PC-9 (cell line): ENCODE measurements at regions not wholly inside any gene's neighbourhood (a gene's known extent, or its start where the extent isn't known, plus 50 kb on each side); places are given as distances from the start of the nearest gene placed in this dataset.
"Not testable (repeated sequence)": the region's sequence is repeated elsewhere in the genome, so short reads cannot be mapped to it uniquely, and the experiment has no call there.

Source experiments
- BruUV-seq: library from RNA; stranded (reverse); fragments of 400-500 nt; replicated peaks from 2 replicates; lab custom pipeline; 2021; lab: Mats Ljungman, UMichigan
- CTCF ChIA-PET: fragments of 300-600 bp; sonication (Branson Sonifier 250); formaldehyde crosslinking; loops from one replicate; lab custom pipeline; 2022; ENCODE audit warnings: antibody characterized with exemption; lab: Charles Lee
- POLR2A ChIA-PET: fragments of 300-600 bp; sonication (Branson Sonifier 250); formaldehyde crosslinking; loops from one replicate; lab custom pipeline; 2022; ENCODE audit warnings: antibody characterized with exemption; ENCODE audit not compliant: unreplicated experiment; lab: Charles Lee
- DNase-seq, 2 experiments: peaks; one replicate each; pipeline versions ENCODE4 v3.0.0 to v3.0.0-alpha.2; 2015 to 2022; ENCODE audit warnings: mixed read lengths in 1 of 2
- H2AFZ ChIP-seq: fragments of 200-600 bp; sonication (generic); 2 replicates; pipeline ENCODE4 v1.8.1; 2017; ENCODE audit warnings: antibody characterized with exemption
- H3F3A ChIP-seq: fragments of 200-600 bp; sonication (generic); 2 replicates; pipeline ENCODE4 v1.8.1; 2017; ENCODE audit warnings: antibody characterized with exemption, mild to moderate bottlenecking, low read depth; ENCODE audit not compliant: insufficient read depth
- H3K27ac ChIP-seq: fragments of 200-600 bp; sonication (generic); 2 replicates; pipeline ENCODE4 v1.6.1; 2016; ENCODE audit warnings: mixed run types
- H3K27me3 ChIP-seq: fragments of 200-600 bp; sonication (generic); 2 replicates; pipeline ENCODE4 v1.6.1; 2016; ENCODE audit warnings: low read depth, mixed run types; ENCODE audit not compliant: insufficient read depth
- H3K36me3 ChIP-seq: fragments of 200-600 bp; sonication (generic); 2 replicates; pipeline ENCODE4 v1.6.1; 2016; ENCODE audit warnings: low read depth, mixed run types
- H3K4me1 ChIP-seq: fragments of 200-600 bp; sonication (generic); replicated peaks from 2 replicates; pipeline ENCODE4 v1.6.1; 2016; ENCODE audit warnings: mixed run types; ENCODE audit not compliant: insufficient read depth
- H3K4me2 ChIP-seq: fragments of 200-600 bp; sonication (generic); 2 replicates; pipeline ENCODE4 v1.6.1; 2017; ENCODE audit warnings: mixed run types
- H3K4me3 ChIP-seq: fragments of 200-600 bp; sonication (generic); 2 replicates; pipeline ENCODE4 v1.6.1; 2016; ENCODE audit warnings: mixed run types
- H3K79me2 ChIP-seq: fragments of 200-600 bp; sonication (generic); 2 replicates; pipeline ENCODE4 v1.6.1; 2017; ENCODE audit warnings: low read depth, mixed run types
- H3K9me2 ChIP-seq: fragments of 200-600 bp; sonication (generic); 2 replicates; pipeline ENCODE4 v1.8.1; 2017; ENCODE audit warnings: mild to moderate bottlenecking; ENCODE audit not compliant: insufficient read depth
- H3K9me3 ChIP-seq: fragments of 200-600 bp; sonication (generic); 2 replicates; pipeline ENCODE4 v1.8.1; 2016; ENCODE audit warnings: low read depth; ENCODE audit not compliant: insufficient read depth
- H4K20me1 ChIP-seq: fragments of 200-600 bp; sonication (generic); 2 replicates; pipeline ENCODE4 v1.8.1; 2017; ENCODE audit not compliant: insufficient read depth
- EZH2 ChIP-seq: fragments of 200-600 bp; sonication (generic); IDR thresholded peaks from 2 replicates; pipeline ENCODE4 v1.8.0; 2017; ENCODE audit warnings: antibody characterized with exemption, low read depth
- intact Hi-C: fragments of 100-400 bp; cut with micrococcal nuclease; formaldehyde crosslinking; loops from one replicate; pipeline ENCODE4 v1.10.0; 2022; ENCODE audit not compliant: unreplicated experiment
- TF ChIP-seq, protein P1 (sequence below): fragments of 200-600 bp; sonication (generic); conservative IDR thresholded peaks from 2 replicates; pipeline ENCODE4 v1.6.1; 2017; ENCODE audit warnings: mixed run types, antibody characterized with exemption, mild to moderate bottlenecking, moderate library complexity

DNA sequence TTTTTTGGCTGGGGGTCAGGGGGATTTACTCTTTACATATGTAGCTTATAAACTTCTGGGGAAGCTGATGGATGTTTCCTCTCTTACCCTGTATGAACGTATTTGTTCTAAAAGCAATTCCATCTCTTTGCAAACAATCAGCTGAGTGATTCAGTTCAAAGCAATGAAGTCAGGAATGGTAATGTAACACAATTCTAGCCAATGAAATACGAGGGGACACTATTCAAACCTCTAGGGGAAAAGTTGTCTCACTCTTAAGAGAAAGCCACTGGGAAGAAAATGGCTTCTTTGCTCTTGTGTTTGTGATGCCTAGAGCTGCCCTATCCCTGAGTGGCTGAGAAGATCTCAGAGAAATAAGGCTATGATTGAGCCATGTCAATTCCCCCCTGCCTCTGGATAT, 134.8 kb upstream of the SEMA3C start:
- TF ChIP-seq, protein P1, sequence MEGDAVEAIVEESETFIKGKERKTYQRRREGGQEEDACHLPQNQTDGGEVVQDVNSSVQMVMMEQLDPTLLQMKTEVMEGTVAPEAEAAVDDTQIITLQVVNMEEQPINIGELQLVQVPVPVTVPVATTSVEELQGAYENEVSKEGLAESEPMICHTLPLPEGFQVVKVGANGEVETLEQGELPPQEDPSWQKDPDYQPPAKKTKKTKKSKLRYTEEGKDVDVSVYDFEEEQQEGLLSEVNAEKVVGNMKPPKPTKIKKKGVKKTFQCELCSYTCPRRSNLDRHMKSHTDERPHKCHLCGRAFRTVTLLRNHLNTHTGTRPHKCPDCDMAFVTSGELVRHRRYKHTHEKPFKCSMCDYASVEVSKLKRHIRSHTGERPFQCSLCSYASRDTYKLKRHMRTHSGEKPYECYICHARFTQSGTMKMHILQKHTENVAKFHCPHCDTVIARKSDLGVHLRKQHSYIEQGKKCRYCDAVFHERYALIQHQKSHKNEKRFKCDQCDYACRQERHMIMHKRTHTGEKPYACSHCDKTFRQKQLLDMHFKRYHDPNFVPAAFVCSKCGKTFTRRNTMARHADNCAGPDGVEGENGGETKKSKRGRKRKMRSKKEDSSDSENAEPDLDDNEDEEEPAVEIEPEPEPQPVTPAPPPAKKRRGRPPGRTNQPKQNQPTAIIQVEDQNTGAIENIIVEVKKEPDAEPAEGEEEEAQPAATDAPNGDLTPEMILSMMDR: no peak
- TF ChIP-seq EZH2: no peak
- no peaks in the 10 kb centered on the region for H4K20me1 ChIP-seq
- 0 out of 2 replicates have a peak, but pooled peaks cover 6% of the 10 kb centered on the region for H3K4me1 ChIP-seq
- no peak overlapping the region for H3K4me3 ChIP-seq
- no peak overlapping the region for H3K4me2 ChIP-seq
- no peak overlapping the region for H2AFZ ChIP-seq
- H3K36me3 ChIP-seq: no peaks in the 10 kb centered on the region
- no peaks in the 10 kb centered on the region for H3K27me3 ChIP-seq
- no peaks in the 10 kb centered on the region for H3K9me2 ChIP-seq
- no peaks in the 10 kb centered on the region for H3K79me2 ChIP-seq
- H3K9me3 ChIP-seq: no peaks in the 10 kb centered on the region; the same call in 1 of the 2 replicates
- no peak for DNase-seq
- no peak overlapping the region for H3K27ac ChIP-seq
- no peaks in the 10 kb centered on the region for H3F3A ChIP-seq
- ChIA-PET CTCF (no interaction called here), POLR2A (no interaction called here)
- intact Hi-C loops: no loop called here
- BruUV-seq: no TSS peak

DNA sequence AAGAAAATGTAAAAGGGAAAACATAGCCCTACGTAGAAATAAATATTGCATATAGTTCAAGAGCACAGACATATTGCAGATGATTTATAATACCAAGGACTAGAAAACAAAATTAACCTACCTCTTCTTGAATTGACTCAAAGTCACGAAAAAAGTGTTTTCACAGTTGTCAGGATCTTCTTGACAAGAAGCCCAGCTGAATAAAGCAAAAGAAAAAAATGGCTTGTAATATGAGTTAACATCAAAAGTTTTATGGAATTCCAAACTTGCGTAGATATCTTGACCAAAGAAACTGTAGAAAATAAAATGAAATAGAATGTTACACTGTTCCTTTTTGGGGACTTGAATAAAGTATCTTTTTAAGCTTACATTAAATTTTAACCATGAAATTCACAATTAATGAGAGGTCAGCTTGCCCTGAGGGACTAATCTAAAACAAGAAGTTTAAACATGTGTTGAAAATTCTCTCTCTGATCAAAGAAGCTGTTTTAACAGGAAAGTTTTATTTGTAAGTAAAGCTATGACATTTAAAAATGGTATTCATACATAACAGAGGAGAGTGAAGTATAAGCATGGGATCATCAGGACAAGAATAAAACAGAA, 133.1 kb upstream of the SEMA3C start:
- DNase-seq: no peak
- Histone ChIP-seq H4K20me1 (no peaks in the 10 kb centered on the region), H3K9me3 (no peaks in the 10 kb centered on the region; the same call in 1 of the 2 replicates), H2AFZ (no peak overlapping the region), H3F3A (no peaks in the 10 kb centered on the region), H3K79me2 (no peaks in the 10 kb centered on the region), H3K9me2 (no peaks in the 10 kb centered on the region), H3K36me3 (no peaks in the 10 kb centered on the region), H3K4me2 (no peak overlapping the region), H3K27me3 (no peaks in the 10 kb centered on the region), H3K4me3 (no peak overlapping the region), H3K4me1 (0 out of 2 replicates have a peak, but pooled peaks cover 6% of the 10 kb centered on the region), H3K27ac (no peak overlapping the region)
- intact Hi-C loops: no loop called here
- TF ChIP-seq, protein P1: no peak
- TF ChIP-seq EZH2: no peak
- ChIA-PET POLR2A (interaction anchor here (0.6 kb wide), 1 partner anchor 73 kb away, joined by 5 read pairs; no protein-coding TSS in a partner anchor), CTCF (no interaction called here)
- no TSS peak for BruUV-seq

DNA sequence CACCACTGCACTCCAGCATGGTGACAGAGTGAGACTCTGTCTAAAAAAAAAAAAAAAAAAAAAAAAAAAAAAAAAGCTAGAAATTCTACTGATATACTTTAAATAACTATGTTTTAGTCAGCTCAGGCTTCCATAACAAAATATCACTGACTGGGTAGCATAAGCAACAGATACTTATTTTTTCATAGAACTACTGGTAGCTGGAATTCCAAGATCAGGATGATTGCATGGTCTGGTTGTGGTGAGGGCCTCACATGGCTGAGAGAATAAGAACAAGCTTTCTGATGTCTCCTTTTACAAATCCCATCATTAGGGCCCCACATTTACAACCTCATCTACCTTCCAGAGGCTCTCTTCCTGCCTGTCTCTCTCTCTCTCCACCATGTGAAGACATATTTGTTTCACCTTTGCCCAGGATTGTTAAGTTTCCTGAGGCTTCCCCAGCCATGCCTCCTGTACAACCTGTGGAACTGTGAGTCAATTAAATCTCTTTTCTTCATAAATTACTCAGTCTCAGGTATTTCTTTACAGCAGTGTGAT, 126.7 kb upstream of the SEMA3C start:
- H3K9me2 ChIP-seq: no peaks in the 10 kb centered on the region
- no peak overlapping the region for H2AFZ ChIP-seq
- DNase-seq: no peak
- H3K4me2 ChIP-seq: no peak overlapping the region
- no peaks in the 10 kb centered on the region for H3F3A ChIP-seq
- ChIA-PET CTCF (interaction anchor here (0.6 kb wide), 1 partner anchor 413 kb away, joined by 6 read pairs; no protein-coding TSS in a partner anchor), POLR2A (no interaction called here)
- no peaks in the 10 kb centered on the region for H3K27me3 ChIP-seq
- no TSS peak for BruUV-seq
- H3K36me3 ChIP-seq: no peaks in the 10 kb centered on the region
- no peak overlapping the region for H3K4me3 ChIP-seq
- no peaks in the 10 kb centered on the region for H3K9me3 ChIP-seq
- H3K79me2 ChIP-seq: no peaks in the 10 kb centered on the region
- H3K27ac ChIP-seq: no peak overlapping the region
- no peaks in the 10 kb centered on the region for H3K4me1 ChIP-seq
- TF ChIP-seq, protein P1: no peak
- no peak for TF ChIP-seq EZH2
- H4K20me1 ChIP-seq: no peaks in the 10 kb centered on the region
- intact Hi-C loops: no loop called here

DNA sequence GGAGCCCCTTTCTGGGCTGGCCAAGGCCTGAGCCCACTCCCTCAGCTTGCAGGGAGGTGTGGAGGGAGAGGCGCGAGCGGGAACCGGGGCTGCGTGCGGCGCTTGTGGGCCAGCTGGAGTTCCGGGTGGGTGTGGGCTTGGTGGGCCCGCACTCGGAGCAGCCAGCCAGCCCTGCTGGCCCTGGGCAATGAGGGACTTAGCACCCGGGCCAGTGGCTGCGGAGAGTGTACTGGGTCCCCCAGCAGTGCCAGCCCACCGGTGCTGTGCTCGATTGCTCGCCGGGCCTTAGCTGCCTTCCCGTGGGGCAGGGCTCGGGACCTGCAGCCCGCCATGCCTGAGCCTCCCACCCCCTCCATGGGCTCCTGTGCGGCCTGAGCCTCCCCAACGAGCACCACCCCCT, 123.8 kb upstream of the SEMA3C start:
- H3K4me3 ChIP-seq, DNase-seq, H3K27ac ChIP-seq, H2AFZ ChIP-seq, H3K9me2 ChIP-seq, H4K20me1 ChIP-seq, H3K27me3 ChIP-seq, BruUV-seq, H3K4me2 ChIP-seq, H3K36me3 ChIP-seq, H3K4me1 ChIP-seq, intact Hi-C loops, H3K79me2 ChIP-seq, H3K9me3 ChIP-seq, CTCF ChIA-PET, H3F3A ChIP-seq, POLR2A ChIA-PET: not testable (repeated sequence)
